HCT116 (cell line): ENCODE measurements at regions not wholly inside any gene's neighbourhood (a gene's known extent, or its start where the extent isn't known, plus 50 kb on each side); places are given as distances from the start of the nearest gene placed in this dataset.

Source experiments
- ATAC-seq: fragments of 200-7000 bp; cut with Tn5 transposase; 2 replicates; pipeline ENCODE4 v1.9.1; 2020; ENCODE audit warnings: mild to moderate bottlenecking, moderate library complexity
- BruUV-seq: library from RNA; stranded (reverse); fragments of 400-500 nt; replicated peaks from 2 replicates; lab custom pipeline; 2021; lab: Mats Ljungman, UMichigan
- CTCF ChIA-PET: fragments of 300-600 bp; sonication (Branson Sonifier 250); formaldehyde crosslinking; loops from one replicate; lab custom pipeline; 2021; ENCODE audit warnings: antibody characterized with exemption; lab: Charles Lee
- POLR2A ChIA-PET: fragments of 300-600, 350-600 bp; sonication (Branson Sonifier 250); formaldehyde crosslinking; loops from one replicate; lab custom pipeline; 2021; ENCODE audit warnings: antibody characterized with exemption; lab: Charles Lee
- RAD21 ChIA-PET, 2 experiments: fragments of 300-600 bp; sonication (Branson Sonifier 250); formaldehyde crosslinking; loops; one replicate each; lab custom pipeline; 2023; ENCODE audit warnings: low total read pairs in 2 of 2; ENCODE audit not compliant: uncharacterized antibody in 2 of 2, unreplicated experiment in 2 of 2, low non-redundant PET in 1 of 2; lab: Charles Lee
- DNase-seq: peaks from one replicate; pipeline ENCODE4 v3.0.0-alpha.2; 2010; ENCODE audit warnings: low read depth, low spot score
- H2AFZ ChIP-seq: fragments of 200-600 bp; shearing (Covaris generic), sonication (generic); 2 replicates; pipeline ENCODE4 v1.6.1; 2017; ENCODE audit warnings: low read depth, mixed run types, mixed read lengths, antibody characterized with exemption, low read length; ENCODE audit not compliant: poor library complexity, severe bottlenecking
- H3K27ac ChIP-seq: 2 replicates; pipeline ENCODE4 v1.5.1; 2012; ENCODE audit warnings: low read depth, low read length
- H3K27me3 ChIP-seq: fragments of 200-600 bp; sonication (generic); 2 replicates; pipeline ENCODE4 v1.6.1; 2016; ENCODE audit warnings: mixed run types, low read length, mixed read lengths; ENCODE audit not compliant: insufficient read depth
- H3K36me3 ChIP-seq, 2 experiments: fragments of 200-500 bp in 1 of 2; fragments of 200-600 bp in 1 of 2; sonication (Bioruptor generic) in 1 of 2; sonication (generic) in 1 of 2; 2 replicates each; pipeline versions ENCODE4 v1.5.1 to v1.6.1; 2014 to 2016; ENCODE audit warnings: low read length in 2 of 2, inconsistent platforms in 1 of 2, mixed read lengths in 1 of 2, mixed run types in 1 of 2; ENCODE audit not compliant: insufficient read depth in 2 of 2, control insufficient read depth in 1 of 2
- H3K4me1 ChIP-seq, 2 experiments: fragments of 200-600 bp in 1 of 2; sonication (generic) in 1 of 2; 2 replicates each; pipeline versions ENCODE4 v1.5.1 to v1.6.1; 2012 to 2017; ENCODE audit warnings: low read length in 2 of 2, inconsistent platforms in 1 of 2, mild to moderate bottlenecking in 1 of 2, mixed read lengths in 1 of 2, mixed run types in 1 of 2, moderate library complexity in 1 of 2; ENCODE audit not compliant: insufficient read depth in 2 of 2, control insufficient read depth in 1 of 2
- H3K4me2 ChIP-seq: fragments of 200-600 bp; sonication (generic); 2 replicates; pipeline ENCODE4 v1.6.1; 2017; ENCODE audit warnings: mixed run types, low read length, mixed read lengths
- H3K4me3 ChIP-seq, 2 experiments: fragments of 200-600 bp in 1 of 2; sonication (generic) in 1 of 2; replicated peaks in 1 of 2; 2 replicates each; pipeline ENCODE4 v1.5.1; 2011 to 2016; ENCODE audit warnings: low read length in 2 of 2, control low read depth in 1 of 2, low read depth in 1 of 2, mild to moderate bottlenecking in 1 of 2, mixed read lengths in 1 of 2, mixed run types in 1 of 2
- H3K79me2 ChIP-seq: fragments of 200-600 bp; sonication (generic); 2 replicates; pipeline ENCODE4 v1.6.1; 2017; ENCODE audit warnings: mild to moderate bottlenecking, mixed run types, low read length, moderate library complexity, mixed read lengths; ENCODE audit not compliant: insufficient read depth
- H3K9ac ChIP-seq: fragments of 200-600 bp; sonication (generic); 2 replicates; pipeline ENCODE4 v1.6.1; 2016; ENCODE audit warnings: low read length, mixed read lengths
- H3K9me2 ChIP-seq: fragments of 200-600 bp; sonication (generic), shearing (Covaris generic); 2 replicates; pipeline ENCODE4 v1.6.1; 2017; ENCODE audit warnings: mixed run types, mild to moderate bottlenecking, moderate library complexity; ENCODE audit not compliant: insufficient read depth
- H3K9me3 ChIP-seq, 2 experiments: fragments of 200-500 bp in 1 of 2; fragments of 200-600 bp in 1 of 2; sonication (Bioruptor generic) in 1 of 2; sonication (generic) in 1 of 2; 2 replicates each; pipeline ENCODE4 v1.6.1; 2014 to 2017; ENCODE audit warnings: low read length in 2 of 2, mixed read lengths in 2 of 2, inconsistent platforms in 1 of 2, low read depth in 1 of 2, mild to moderate bottlenecking in 1 of 2, mixed run types in 1 of 2, moderate library complexity in 1 of 2; ENCODE audit not compliant: control insufficient read depth in 1 of 2, insufficient read depth in 1 of 2
- H4K20me1 ChIP-seq: fragments of 200-600 bp; sonication (generic), shearing (Covaris generic); 2 replicates; pipeline ENCODE4 v1.6.1; 2017; ENCODE audit warnings: mixed run types, mild to moderate bottlenecking, moderate library complexity; ENCODE audit not compliant: insufficient read depth
- CBX3 ChIP-seq: IDR thresholded peaks from 2 replicates; pipeline ENCODE4 v1.6.1; 2012; ENCODE audit warnings: low read depth
- CEBPB ChIP-seq: IDR thresholded peaks from 2 replicates; pipeline ENCODE4 v1.6.1; 2012; ENCODE audit warnings: low read depth
- CTCF ChIP-seq, 3 experiments: fragments of 200-600 bp in 1 of 3; sonication (generic) in 1 of 3; IDR thresholded peaks in 2 of 3; conservative IDR thresholded peaks in 1 of 3; 2 replicates each; pipeline ENCODE4 v1.5.1; 2012 to 2017; ENCODE audit warnings: low read depth in 2 of 3, low read length in 2 of 3, antibody characterized with exemption in 1 of 3, borderline replicate concordance in 1 of 3, control low read depth in 1 of 3, mild to moderate bottlenecking in 1 of 3, mixed read lengths in 1 of 3, mixed run types in 1 of 3, moderate library complexity in 1 of 3; ENCODE audit not compliant: insufficient read depth in 1 of 3
- EGR1 ChIP-seq: IDR thresholded peaks from 2 replicates; pipeline ENCODE4 v1.6.1; 2012; ENCODE audit warnings: low read depth
- EZH2 ChIP-seq: fragments of 200-600 bp; sonication (generic); IDR thresholded peaks from 2 replicates; pipeline ENCODE4 v1.6.1; 2017; ENCODE audit warnings: antibody characterized with exemption, mixed run types
- EZH2phosphoT487 ChIP-seq: fragments of 200-600 bp; IDR thresholded peaks from 2 replicates; pipeline ENCODE4 v1.6.1; 2018; ENCODE audit warnings: antibody characterized with exemption, borderline replicate concordance
- RAD21 ChIP-seq: IDR thresholded peaks from 2 replicates; pipeline ENCODE4 v1.6.1; 2012; ENCODE audit warnings: low read depth, mild to moderate bottlenecking
- REST ChIP-seq: IDR thresholded peaks from 2 replicates; pipeline ENCODE4 v1.6.1; 2012; ENCODE audit warnings: low read depth
- SP1 ChIP-seq: IDR thresholded peaks from 2 replicates; pipeline ENCODE4 v1.6.1; 2012; ENCODE audit warnings: low read depth
- TCF7L2 ChIP-seq: IDR thresholded peaks from 2 replicates; pipeline ENCODE4 v1.7.0; 2011; ENCODE audit warnings: borderline replicate concordance, inconsistent platforms; ENCODE audit not compliant: insufficient read depth, insufficient read length; ENCODE audit errors: extremely low read depth
- YY1 ChIP-seq: IDR thresholded peaks from 2 replicates; pipeline ENCODE4 v1.6.1; 2011; ENCODE audit warnings: low read length, low read depth, moderate library complexity, mild to moderate bottlenecking; ENCODE audit not compliant: insufficient replicate concordance; ENCODE audit errors: extremely low read depth
- ZBTB33 ChIP-seq: IDR thresholded peaks from 2 replicates; pipeline ENCODE4 v1.6.1; 2011; ENCODE audit warnings: mild to moderate bottlenecking, low read length, moderate library complexity; ENCODE audit not compliant: insufficient replicate concordance; ENCODE audit errors: extremely low read depth
- ZNF274 ChIP-seq: fragments of 200-500 bp; sonication (Bioruptor generic); IDR thresholded peaks from 2 replicates; pipeline ENCODE4 v1.6.1; 2014; ENCODE audit warnings: mild to moderate bottlenecking, low read depth, low read length, inconsistent platforms
- intact Hi-C: fragments of 100-400 bp; cut with micrococcal nuclease; formaldehyde crosslinking; loops from 2 replicates; pipeline ENCODE4 v1.10.0; 2022

- Histone ChIP-seq H3K4me3 (no peak overlapping the region), H3K9me3 (no peaks in the 10 kb centered on the region), H3K79me2 (no peaks in the 10 kb centered on the region), H2AFZ (peak overlapping the region; percentile 61), H3K36me3 (no peaks in the 10 kb centered on the region), H3K9ac (no peak overlapping the region), H3K27me3 (no peaks in the 10 kb centered on the region), H3K4me2 (no peak overlapping the region), H3K4me1 (no peaks in the 10 kb centered on the region), H3K9me2 (no peaks in the 10 kb centered on the region), H4K20me1 (no peaks in the 10 kb centered on the region), H3K27ac (no peak overlapping the region)
- ChIA-PET CTCF (interaction anchor here (0.8 kb wide), 1 partner anchor 15 kb away, joined by 3 read pairs; no protein-coding TSS in a partner anchor), RAD21 (no interaction called here), POLR2A (no interaction called here)
- BruUV-seq: no TSS peak
- peak; percentile 0 for DNase-seq
- ATAC-seq: no peak
- no peak for TF ChIP-seq EGR1
- TF ChIP-seq SP1: no peak
- peak; percentile 37 for TF ChIP-seq RAD21
- peak in 2 of 3 experiments; percentile 35 to 43; a peak in 3 of 6 replicates for TF ChIP-seq CTCF (IDR thresholded peaks at IDR 0.05 in 2 of 3, conservative IDR thresholded peaks at IDR 0.05 in 1 of 3; ENCODE audit: borderline replicate concordance in 1 of 3, insufficient read depth in 1 of 3, low read depth in 2 of 3, low read length in 2 of 3)
- TF ChIP-seq CBX3: no peak
- no peak for TF ChIP-seq CEBPB
- intact Hi-C loops: no loop called here
Measured at GRCh38 chrX:113260474-113260873, 419.8 kb upstream of the AMOT start.

GRCh38 chrX:113222305-113222704 is 381.7 kb upstream of the AMOT start:
- Histone ChIP-seq H3K4me2 (no peak overlapping the region), H2AFZ (no peak overlapping the region), H3K36me3 (no peaks in the 10 kb centered on the region), H3K4me1 (no peaks in the 10 kb centered on the region), H3K4me3 (no peak overlapping the region), H3K27me3 (no peaks in the 10 kb centered on the region), H3K9me3 (no peaks in the 10 kb centered on the region), H4K20me1 (no peaks in the 10 kb centered on the region), H3K9ac (no peak overlapping the region), H3K79me2 (no peaks in the 10 kb centered on the region), H3K9me2 (no peaks in the 10 kb centered on the region), H3K27ac (no peak overlapping the region)
- ChIA-PET RAD21 (no interaction called here), CTCF (no interaction called here), POLR2A (no interaction called here)
- no TSS peak for BruUV-seq
- ATAC-seq (no peak), DNase-seq (no peak)
- intact Hi-C loops: no loop called here
- no peak for TF ChIP-seq REST
- no peak for TF ChIP-seq SP1
- no peak for TF ChIP-seq EZH2phosphoT487
- TF ChIP-seq TCF7L2: no peak
- TF ChIP-seq ZNF274: no peak
- no peak for TF ChIP-seq YY1
- no peak for TF ChIP-seq EZH2
- no peak for TF ChIP-seq ZBTB33
- no peak for TF ChIP-seq RAD21
